ENCODE measurements at regions not wholly inside any gene's neighbourhood (a gene's known extent, or its start where the extent isn't known, plus 50 kb on each side); places are given as distances from the start of the nearest gene placed in this dataset.

- no peak for TF ChIP-seq EZH2phosphoT487 (IDR thresholded peaks at IDR 0.05; ENCODE audit: borderline replicate concordance, low read length)
- no peak for TF ChIP-seq CTCF (conservative IDR thresholded peaks at IDR 0.05; ENCODE audit: low read depth, low read length)
- TF ChIP-seq EZH2 (IDR thresholded peaks at IDR 0.05; ENCODE audit: low read length, unreplicated experiment) = no peak
These were observed 243.0 kb downstream of the SNX13 start for GRCh38 chr7:17697128-17697881.

Measured in PC-3 (cell line).